ENCODE measurements at regions not wholly inside any gene's neighbourhood (a gene's known extent, or its start where the extent isn't known, plus 50 kb on each side); places are given as distances from the start of the nearest gene placed in this dataset.
"Not testable (repeated sequence)": the region's sequence is repeated elsewhere in the genome, so short reads cannot be mapped to it uniquely, and the experiment has no call there.

DNA sequence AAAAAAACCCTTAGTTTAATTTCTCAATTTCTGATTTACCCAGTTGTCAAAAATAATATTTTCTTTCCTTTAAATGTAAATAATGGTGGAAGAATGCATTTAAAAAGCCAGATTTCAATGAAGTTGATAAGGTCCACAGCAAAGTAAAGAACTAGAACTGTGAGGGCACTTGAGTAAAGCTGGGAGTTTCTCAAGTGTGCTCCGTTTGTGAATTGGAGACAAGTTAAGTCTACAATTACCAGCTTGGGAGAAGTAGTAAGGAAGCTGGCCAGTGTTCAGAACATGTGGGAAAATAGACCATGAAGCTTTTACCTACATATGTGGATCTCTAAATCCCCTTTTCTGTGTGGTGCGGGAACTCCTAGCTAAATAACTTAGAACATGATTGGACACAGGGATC, 239.4 kb downstream of the OXSM start:
- TF ChIP-seq SP1 (IDR thresholded peaks at IDR 0.05) (no peak), NR2F2 (IDR thresholded peaks at IDR 0.05) (no peak), RAD21 (IDR thresholded peaks at IDR 0.05) (no peak), FOXA2 (IDR thresholded peaks at IDR 0.05) (no peak), EGR1 (IDR thresholded peaks at IDR 0.05; ENCODE audit: low read depth in 2 of 2) (no peak), GABPA (IDR thresholded peaks at IDR 0.05 in 1 of 2, conservative IDR thresholded peaks at IDR 0.05 in 1 of 2) (no peak), YY1 (IDR thresholded peaks at IDR 0.05) (no peak), JUND (IDR thresholded peaks at IDR 0.05) (no peak), RXRA (IDR thresholded peaks at IDR 0.05) (no peak), TAF1 (conservative IDR thresholded peaks at IDR 0.05) (no peak), HNF4A (conservative IDR thresholded peaks at IDR 0.05) (no peak), HNF4G (IDR thresholded peaks at IDR 0.05) (no peak), FOXA1 (IDR thresholded peaks at IDR 0.05) (no peak)
- TF ChIP-seq, protein P1, sequence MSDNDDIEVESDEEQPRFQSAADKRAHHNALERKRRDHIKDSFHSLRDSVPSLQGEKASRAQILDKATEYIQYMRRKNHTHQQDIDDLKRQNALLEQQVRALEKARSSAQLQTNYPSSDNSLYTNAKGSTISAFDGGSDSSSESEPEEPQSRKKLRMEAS (IDR thresholded peaks at IDR 0.05) = no peak
- TF ChIP-seq, protein P2, sequence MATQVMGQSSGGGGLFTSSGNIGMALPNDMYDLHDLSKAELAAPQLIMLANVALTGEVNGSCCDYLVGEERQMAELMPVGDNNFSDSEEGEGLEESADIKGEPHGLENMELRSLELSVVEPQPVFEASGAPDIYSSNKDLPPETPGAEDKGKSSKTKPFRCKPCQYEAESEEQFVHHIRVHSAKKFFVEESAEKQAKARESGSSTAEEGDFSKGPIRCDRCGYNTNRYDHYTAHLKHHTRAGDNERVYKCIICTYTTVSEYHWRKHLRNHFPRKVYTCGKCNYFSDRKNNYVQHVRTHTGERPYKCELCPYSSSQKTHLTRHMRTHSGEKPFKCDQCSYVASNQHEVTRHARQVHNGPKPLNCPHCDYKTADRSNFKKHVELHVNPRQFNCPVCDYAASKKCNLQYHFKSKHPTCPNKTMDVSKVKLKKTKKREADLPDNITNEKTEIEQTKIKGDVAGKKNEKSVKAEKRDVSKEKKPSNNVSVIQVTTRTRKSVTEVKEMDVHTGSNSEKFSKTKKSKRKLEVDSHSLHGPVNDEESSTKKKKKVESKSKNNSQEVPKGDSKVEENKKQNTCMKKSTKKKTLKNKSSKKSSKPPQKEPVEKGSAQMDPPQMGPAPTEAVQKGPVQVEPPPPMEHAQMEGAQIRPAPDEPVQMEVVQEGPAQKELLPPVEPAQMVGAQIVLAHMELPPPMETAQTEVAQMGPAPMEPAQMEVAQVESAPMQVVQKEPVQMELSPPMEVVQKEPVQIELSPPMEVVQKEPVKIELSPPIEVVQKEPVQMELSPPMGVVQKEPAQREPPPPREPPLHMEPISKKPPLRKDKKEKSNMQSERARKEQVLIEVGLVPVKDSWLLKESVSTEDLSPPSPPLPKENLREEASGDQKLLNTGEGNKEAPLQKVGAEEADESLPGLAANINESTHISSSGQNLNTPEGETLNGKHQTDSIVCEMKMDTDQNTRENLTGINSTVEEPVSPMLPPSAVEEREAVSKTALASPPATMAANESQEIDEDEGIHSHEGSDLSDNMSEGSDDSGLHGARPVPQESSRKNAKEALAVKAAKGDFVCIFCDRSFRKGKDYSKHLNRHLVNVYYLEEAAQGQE (IDR thresholded peaks at IDR 0.05) = no peak
- TF ChIP-seq, protein P3, sequence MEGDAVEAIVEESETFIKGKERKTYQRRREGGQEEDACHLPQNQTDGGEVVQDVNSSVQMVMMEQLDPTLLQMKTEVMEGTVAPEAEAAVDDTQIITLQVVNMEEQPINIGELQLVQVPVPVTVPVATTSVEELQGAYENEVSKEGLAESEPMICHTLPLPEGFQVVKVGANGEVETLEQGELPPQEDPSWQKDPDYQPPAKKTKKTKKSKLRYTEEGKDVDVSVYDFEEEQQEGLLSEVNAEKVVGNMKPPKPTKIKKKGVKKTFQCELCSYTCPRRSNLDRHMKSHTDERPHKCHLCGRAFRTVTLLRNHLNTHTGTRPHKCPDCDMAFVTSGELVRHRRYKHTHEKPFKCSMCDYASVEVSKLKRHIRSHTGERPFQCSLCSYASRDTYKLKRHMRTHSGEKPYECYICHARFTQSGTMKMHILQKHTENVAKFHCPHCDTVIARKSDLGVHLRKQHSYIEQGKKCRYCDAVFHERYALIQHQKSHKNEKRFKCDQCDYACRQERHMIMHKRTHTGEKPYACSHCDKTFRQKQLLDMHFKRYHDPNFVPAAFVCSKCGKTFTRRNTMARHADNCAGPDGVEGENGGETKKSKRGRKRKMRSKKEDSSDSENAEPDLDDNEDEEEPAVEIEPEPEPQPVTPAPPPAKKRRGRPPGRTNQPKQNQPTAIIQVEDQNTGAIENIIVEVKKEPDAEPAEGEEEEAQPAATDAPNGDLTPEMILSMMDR (IDR thresholded peaks at IDR 0.05; ENCODE audit: low read depth, low read length, missing input control) = no peak
- TF ChIP-seq, protein P4, sequence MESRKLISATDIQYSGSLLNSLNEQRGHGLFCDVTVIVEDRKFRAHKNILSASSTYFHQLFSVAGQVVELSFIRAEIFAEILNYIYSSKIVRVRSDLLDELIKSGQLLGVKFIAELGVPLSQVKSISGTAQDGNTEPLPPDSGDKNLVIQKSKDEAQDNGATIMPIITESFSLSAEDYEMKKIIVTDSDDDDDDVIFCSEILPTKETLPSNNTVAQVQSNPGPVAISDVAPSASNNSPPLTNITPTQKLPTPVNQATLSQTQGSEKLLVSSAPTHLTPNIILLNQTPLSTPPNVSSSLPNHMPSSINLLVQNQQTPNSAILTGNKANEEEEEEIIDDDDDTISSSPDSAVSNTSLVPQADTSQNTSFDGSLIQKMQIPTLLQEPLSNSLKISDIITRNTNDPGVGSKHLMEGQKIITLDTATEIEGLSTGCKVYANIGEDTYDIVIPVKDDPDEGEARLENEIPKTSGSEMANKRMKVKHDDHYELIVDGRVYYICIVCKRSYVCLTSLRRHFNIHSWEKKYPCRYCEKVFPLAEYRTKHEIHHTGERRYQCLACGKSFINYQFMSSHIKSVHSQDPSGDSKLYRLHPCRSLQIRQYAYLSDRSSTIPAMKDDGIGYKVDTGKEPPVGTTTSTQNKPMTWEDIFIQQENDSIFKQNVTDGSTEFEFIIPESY (IDR thresholded peaks at IDR 0.05) = no peak
- TF ChIP-seq, protein P5, sequence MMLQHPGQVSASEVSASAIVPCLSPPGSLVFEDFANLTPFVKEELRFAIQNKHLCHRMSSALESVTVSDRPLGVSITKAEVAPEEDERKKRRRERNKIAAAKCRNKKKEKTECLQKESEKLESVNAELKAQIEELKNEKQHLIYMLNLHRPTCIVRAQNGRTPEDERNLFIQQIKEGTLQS (IDR thresholded peaks at IDR 0.05) = no peak
- Histone ChIP-seq H3K36me3 (ENCODE audit: control insufficient read depth in 4 of 4, insufficient read depth in 3 of 4, low read depth in 1 of 4, low read length in 3 of 4) (no peaks in the 10 kb centered on the region), H3K4me1 (ENCODE audit: control insufficient read depth in 4 of 4, insufficient read depth in 4 of 4, low read length in 3 of 4) (no peaks in the 10 kb centered on the region), H3K9ac (ENCODE audit: low read depth in 1 of 2, low read length in 2 of 2) (no peak overlapping the region), H3K4me3 (ENCODE audit: low read depth in 1 of 3, low read length in 3 of 3) (no peak overlapping the region), H3K27ac (ENCODE audit: low read depth in 1 of 2, low read length in 2 of 2) (no peak overlapping the region), H3K27me3 (ENCODE audit: control insufficient read depth in 4 of 4, insufficient read depth in 4 of 4, low read length in 3 of 4) (no peaks in the 10 kb centered on the region), H3K9me3 (ENCODE audit: control insufficient read depth in 4 of 4, low read length in 3 of 4) (no peaks in the 10 kb centered on the region)
- no peak for DNase-seq (ENCODE audit: low spot score)
- WGBS = 73% methylated on average over 2 of the region's 2 CpGs

DNA sequence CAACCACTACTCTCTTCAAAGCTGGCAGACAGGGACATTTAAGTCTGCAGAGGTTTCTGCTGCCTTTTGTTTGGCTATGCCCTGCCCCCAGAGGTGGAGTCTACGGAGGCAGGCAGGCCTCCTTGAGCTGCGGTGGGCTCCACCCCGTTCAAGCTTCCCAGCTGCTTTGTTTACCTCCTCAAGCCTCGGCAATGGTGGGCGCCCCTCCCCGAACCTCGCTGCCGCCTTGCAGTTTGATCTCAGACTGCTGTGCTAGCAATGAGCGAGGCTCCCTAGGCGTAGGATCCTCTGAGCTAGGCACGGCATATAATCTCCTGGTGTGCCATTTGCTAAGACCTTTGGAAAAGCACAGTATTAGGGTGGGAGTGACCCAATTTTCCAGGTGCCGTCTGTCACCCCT, 252.2 kb downstream of the OXSM start:
- H3K9me3 ChIP-seq (ENCODE audit: control insufficient read depth in 4 of 4, low read length in 3 of 4); H3K4me1 ChIP-seq (ENCODE audit: control insufficient read depth in 4 of 4, insufficient read depth in 4 of 4, low read length in 3 of 4); H3K4me3 ChIP-seq (ENCODE audit: low read depth in 1 of 3, low read length in 3 of 3); H3K36me3 ChIP-seq (ENCODE audit: control insufficient read depth in 4 of 4, insufficient read depth in 3 of 4, low read depth in 1 of 4, low read length in 3 of 4); H3K27ac ChIP-seq (ENCODE audit: low read depth in 1 of 2, low read length in 2 of 2); H3K27me3 ChIP-seq (ENCODE audit: control insufficient read depth in 4 of 4, insufficient read depth in 4 of 4, low read length in 3 of 4); H3K9ac ChIP-seq (ENCODE audit: low read depth in 1 of 2, low read length in 2 of 2); DNase-seq (ENCODE audit: low spot score): not testable (repeated sequence)
- WGBS = 79% methylated on average over 12 of the region's 12 CpGs

All from liver (tissue), 8 donors.